ENCODE measurements at regions not wholly inside any gene's neighbourhood (a gene's known extent, or its start where the extent isn't known, plus 50 kb on each side); places are given as distances from the start of the nearest gene placed in this dataset.

DNA sequence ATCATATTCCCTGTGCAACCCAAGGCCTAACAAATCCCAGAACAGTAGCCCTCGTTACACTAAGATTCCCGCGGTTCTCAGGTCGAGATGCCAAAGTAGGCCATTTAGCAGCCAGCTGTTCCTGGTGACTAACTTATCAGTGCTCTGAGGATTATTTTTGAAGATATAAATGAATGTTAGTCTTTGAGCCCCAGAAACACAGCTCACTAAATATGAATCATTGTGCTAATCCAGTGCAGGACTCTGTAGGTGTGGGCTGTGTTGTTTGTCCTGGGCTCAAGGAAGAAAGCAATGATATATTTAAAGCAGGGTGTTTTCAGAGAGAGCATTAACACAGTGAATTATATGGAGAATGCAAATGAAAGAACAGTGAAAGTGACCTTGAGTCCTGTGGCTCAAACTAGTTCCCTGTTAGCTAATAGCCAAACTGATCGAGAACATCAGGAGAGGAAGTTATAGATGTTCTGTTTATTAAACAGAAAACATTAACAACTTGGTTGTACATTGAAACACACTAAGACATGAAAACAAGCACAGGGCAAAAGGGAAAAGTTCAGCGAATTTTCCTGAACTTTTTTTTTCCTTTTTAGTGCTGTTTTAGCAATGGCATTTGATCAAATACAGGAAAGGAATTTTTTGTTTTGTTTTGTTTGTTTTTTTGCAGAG, 228.3 kb downstream of the RNF152 start:
- DNase-seq (ENCODE audit: insufficient read length, low spot score) (no peak), FAIRE-seq (no peak)
- TF ChIP-seq TAF1 (IDR thresholded peaks at IDR 0.05; ENCODE audit: low read depth, low read length) (no peak), SPI1 (IDR thresholded peaks at IDR 0.05; ENCODE audit: low read depth, low read length) (no peak), POLR2A (IDR thresholded peaks at IDR 0.05; ENCODE audit: low read depth, low read length) (no peak), PAX5 (IDR thresholded peaks at IDR 0.05; ENCODE audit: insufficient read depth, low read length, severe bottlenecking) (no peak), POLR2AphosphoS5 (IDR thresholded peaks at IDR 0.05; ENCODE audit: low read depth, low read length) (no peak), POU2F2 (IDR thresholded peaks at IDR 0.05; ENCODE audit: low read depth, low read length) (no peak)

DNA sequence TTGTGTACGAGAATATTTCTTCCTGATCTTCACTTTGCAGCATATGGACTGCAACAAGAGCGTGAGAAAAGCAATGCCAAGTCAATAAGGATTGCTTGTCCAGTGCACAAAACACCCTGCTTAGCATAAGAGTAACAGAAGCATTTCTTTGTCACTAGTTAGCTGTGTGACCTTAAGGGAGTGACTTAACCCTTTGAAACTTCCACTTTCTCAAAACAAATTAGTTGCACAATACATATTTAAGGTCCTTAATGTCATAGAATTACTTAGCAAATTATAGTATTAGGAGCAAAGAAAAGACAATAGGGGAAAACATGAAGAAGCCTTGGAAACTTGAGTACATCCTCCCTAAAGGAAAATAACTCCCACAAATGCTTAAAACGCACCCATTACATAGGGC, 230.1 kb downstream of the RNF152 start:
- no peak for FAIRE-seq
- DNase-seq (ENCODE audit: insufficient read length, low spot score): no peak
- TF ChIP-seq POLR2AphosphoS5 (IDR thresholded peaks at IDR 0.05; ENCODE audit: low read depth, low read length): no peak
- TF ChIP-seq TAF1 (IDR thresholded peaks at IDR 0.05; ENCODE audit: low read depth, low read length): no peak

DNA sequence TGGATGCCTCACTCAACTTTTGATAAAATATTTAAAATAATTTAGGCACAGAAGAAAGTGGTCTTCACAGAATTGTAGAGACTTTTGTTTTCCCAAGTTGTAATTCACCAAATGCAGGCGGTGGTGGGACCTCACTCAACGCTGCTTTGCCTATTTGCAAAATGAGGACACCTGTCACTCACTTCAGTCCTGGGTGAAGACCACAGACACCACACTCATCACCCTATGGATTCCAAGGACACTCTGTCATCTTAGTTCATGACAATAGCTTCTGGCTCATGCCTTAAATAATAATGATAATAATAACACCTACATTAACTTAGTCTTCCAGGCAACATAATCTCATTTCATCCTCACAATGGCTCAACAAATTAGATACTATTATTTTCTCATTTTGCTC, 234.4 kb downstream of the RNF152 start:
- no peak for TF ChIP-seq PAX5 (IDR thresholded peaks at IDR 0.05; ENCODE audit: insufficient read depth, low read length, severe bottlenecking)
- TF ChIP-seq SPI1 (IDR thresholded peaks at IDR 0.05; ENCODE audit: low read depth, low read length): no peak
- no peak for TF ChIP-seq POLR2AphosphoS5 (IDR thresholded peaks at IDR 0.05; ENCODE audit: low read depth, low read length)
- no peak for TF ChIP-seq POU2F2 (IDR thresholded peaks at IDR 0.05; ENCODE audit: low read depth, low read length)
- no peak for TF ChIP-seq POLR2A (IDR thresholded peaks at IDR 0.05; ENCODE audit: low read depth, low read length)
- no peak for TF ChIP-seq TAF1 (IDR thresholded peaks at IDR 0.05; ENCODE audit: low read depth, low read length)
- no peak for FAIRE-seq
- DNase-seq (ENCODE audit: insufficient read length, low spot score): no peak

GRCh38 chr18:61657066-61657732, 235.6 kb downstream of the RNF152 start:
- DNase-seq (ENCODE audit: insufficient read length, low spot score): no peak
- TF ChIP-seq POU2F2 (IDR thresholded peaks at IDR 0.05; ENCODE audit: low read depth, low read length) (no peak), POLR2AphosphoS5 (IDR thresholded peaks at IDR 0.05; ENCODE audit: low read depth, low read length) (no peak), SPI1 (IDR thresholded peaks at IDR 0.05; ENCODE audit: low read depth, low read length) (no peak), POLR2A (IDR thresholded peaks at IDR 0.05; ENCODE audit: low read depth, low read length) (no peak), TAF1 (IDR thresholded peaks at IDR 0.05; ENCODE audit: low read depth, low read length) (no peak), PAX5 (IDR thresholded peaks at IDR 0.05; ENCODE audit: insufficient read depth, low read length, severe bottlenecking) (no peak)
- FAIRE-seq: no peak

GRCh38 chr18:61655630-61656029, 237.2 kb downstream of the RNF152 start:
- no peak for TF ChIP-seq POU2F2 (IDR thresholded peaks at IDR 0.05; ENCODE audit: low read depth, low read length)
- TF ChIP-seq POLR2AphosphoS5 (IDR thresholded peaks at IDR 0.05; ENCODE audit: low read depth, low read length): no peak
- TF ChIP-seq POLR2A (IDR thresholded peaks at IDR 0.05; ENCODE audit: low read depth, low read length): no peak
- no peak for TF ChIP-seq SPI1 (IDR thresholded peaks at IDR 0.05; ENCODE audit: low read depth, low read length)
- no peak for TF ChIP-seq PAX5 (IDR thresholded peaks at IDR 0.05; ENCODE audit: insufficient read depth, low read length, severe bottlenecking)
- no peak for FAIRE-seq
- no peak for DNase-seq (ENCODE audit: insufficient read length, low spot score)

- TF ChIP-seq SPI1 (IDR thresholded peaks at IDR 0.05; ENCODE audit: low read depth, low read length): no peak
- TF ChIP-seq PAX5 (IDR thresholded peaks at IDR 0.05; ENCODE audit: insufficient read depth, low read length, severe bottlenecking): no peak
- DNase-seq (ENCODE audit: insufficient read length, low spot score) (no peak), FAIRE-seq (no peak)
Measured at GRCh38 chr18:61653823-61654551, 238.8 kb downstream of the RNF152 start.

DNA sequence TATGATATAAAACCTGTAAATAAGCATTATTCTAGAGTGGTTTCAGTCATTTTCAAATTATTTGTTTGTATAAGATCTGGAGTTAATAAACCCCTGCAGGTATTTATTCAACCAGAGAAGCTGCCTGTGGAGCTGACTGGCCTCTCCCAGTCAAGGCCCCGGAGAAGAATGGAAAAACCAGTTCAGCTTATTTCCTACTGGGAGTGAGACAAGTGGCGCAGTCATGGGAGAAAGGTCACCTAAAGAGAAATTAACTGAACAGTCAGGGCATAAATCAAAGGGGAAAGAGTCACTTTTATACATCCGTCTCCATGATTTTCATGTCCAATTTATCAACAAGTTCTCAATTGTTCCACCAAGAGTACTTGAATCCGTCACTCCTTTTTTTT, 240.9 kb downstream of the RNF152 start:
- TF ChIP-seq TAF1 (IDR thresholded peaks at IDR 0.05; ENCODE audit: low read depth, low read length) (no peak), POLR2AphosphoS5 (IDR thresholded peaks at IDR 0.05; ENCODE audit: low read depth, low read length) (no peak), PAX5 (IDR thresholded peaks at IDR 0.05; ENCODE audit: insufficient read depth, low read length, severe bottlenecking) (no peak), POU2F2 (IDR thresholded peaks at IDR 0.05; ENCODE audit: low read depth, low read length) (no peak), POLR2A (IDR thresholded peaks at IDR 0.05; ENCODE audit: low read depth, low read length) (no peak), SPI1 (IDR thresholded peaks at IDR 0.05; ENCODE audit: low read depth, low read length) (no peak)
- FAIRE-seq (no peak), DNase-seq (ENCODE audit: insufficient read length, low spot score) (no peak)

GRCh38 chr18:61651145-61651879, 241.5 kb downstream of the RNF152 start:
- no peak for DNase-seq (ENCODE audit: insufficient read length, low spot score)
- no peak for TF ChIP-seq PAX5 (IDR thresholded peaks at IDR 0.05; ENCODE audit: insufficient read depth, low read length, severe bottlenecking)
- TF ChIP-seq POLR2AphosphoS5 (IDR thresholded peaks at IDR 0.05; ENCODE audit: low read depth, low read length): no peak
- no peak for TF ChIP-seq TAF1 (IDR thresholded peaks at IDR 0.05; ENCODE audit: low read depth, low read length)
- no peak for TF ChIP-seq SPI1 (IDR thresholded peaks at IDR 0.05; ENCODE audit: low read depth, low read length)
- no peak for TF ChIP-seq POU2F2 (IDR thresholded peaks at IDR 0.05; ENCODE audit: low read depth, low read length)
- TF ChIP-seq POLR2A (IDR thresholded peaks at IDR 0.05; ENCODE audit: low read depth, low read length): no peak
- FAIRE-seq: no peak

DNA sequence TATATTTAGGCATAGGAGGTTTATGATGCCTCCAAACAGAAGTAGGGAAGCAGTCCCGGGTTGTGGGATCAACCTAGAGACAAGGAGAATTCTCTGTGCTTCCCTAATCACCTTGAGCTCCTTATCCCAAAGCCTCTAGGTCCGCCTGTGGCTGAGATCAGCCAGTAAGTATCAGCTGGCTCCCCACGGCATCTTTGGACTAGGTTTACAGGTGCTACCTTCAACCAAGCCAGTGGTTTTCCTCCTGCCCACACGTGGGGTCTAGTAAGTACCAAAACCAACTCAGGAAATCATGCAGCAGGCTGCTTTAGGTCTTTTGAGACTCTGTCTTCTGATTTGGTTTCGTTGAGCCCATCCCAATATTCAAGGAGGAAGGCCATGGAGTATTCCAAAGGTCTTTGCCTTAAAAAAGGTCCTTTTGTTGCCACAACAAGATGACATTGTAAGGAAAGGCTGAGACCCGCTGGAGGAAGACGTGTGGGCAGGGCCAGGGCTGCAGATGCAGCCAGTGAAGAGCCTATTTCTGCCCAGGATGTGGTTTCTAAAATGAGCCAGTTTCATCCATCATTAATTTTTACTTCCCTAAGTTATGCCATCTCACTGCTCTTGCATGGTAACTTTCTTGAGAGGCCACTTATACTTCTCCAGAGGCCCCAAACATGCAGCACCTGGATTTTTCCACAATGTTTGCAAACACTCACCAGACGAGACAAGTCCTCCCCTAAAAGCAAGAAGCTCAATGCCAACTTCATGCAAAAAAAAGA, 248.7 kb downstream of the RNF152 start:
- FAIRE-seq (no peak), DNase-seq (ENCODE audit: insufficient read length, low spot score) (no peak)
- TF ChIP-seq SPI1 (IDR thresholded peaks at IDR 0.05; ENCODE audit: low read depth, low read length): no peak
- TF ChIP-seq TAF1 (IDR thresholded peaks at IDR 0.05; ENCODE audit: low read depth, low read length): no peak
- no peak for TF ChIP-seq POLR2AphosphoS5 (IDR thresholded peaks at IDR 0.05; ENCODE audit: low read depth, low read length)
- no peak for TF ChIP-seq PAX5 (IDR thresholded peaks at IDR 0.05; ENCODE audit: insufficient read depth, low read length, severe bottlenecking)
- no peak for TF ChIP-seq POU2F2 (IDR thresholded peaks at IDR 0.05; ENCODE audit: low read depth, low read length)
